ENCODE measurements at regions not wholly inside any gene's neighbourhood (a gene's known extent, or its start where the extent isn't known, plus 50 kb on each side); places are given as distances from the start of the nearest gene placed in this dataset.

DNA sequence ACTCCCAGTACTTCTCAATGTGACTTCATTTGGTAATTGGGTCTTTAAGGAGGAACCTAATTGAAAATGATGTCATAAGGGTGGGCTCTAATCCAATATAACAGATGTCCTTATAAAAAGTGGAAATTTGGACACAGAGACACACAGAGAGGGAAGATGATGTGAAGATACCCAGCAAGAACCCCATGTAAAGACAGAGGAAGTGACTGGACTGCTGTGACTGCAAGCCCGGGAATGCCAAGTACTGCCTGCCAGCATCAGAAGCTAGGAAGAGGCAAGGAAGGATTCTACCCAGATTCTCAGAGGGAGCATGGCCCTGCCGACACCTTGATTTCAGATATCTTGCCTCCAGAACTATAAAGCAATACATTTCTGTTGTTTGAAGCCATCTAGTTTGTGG, 239.3 kb downstream of the KCTD12 start:
- DNase-seq, result no peak

DNA sequence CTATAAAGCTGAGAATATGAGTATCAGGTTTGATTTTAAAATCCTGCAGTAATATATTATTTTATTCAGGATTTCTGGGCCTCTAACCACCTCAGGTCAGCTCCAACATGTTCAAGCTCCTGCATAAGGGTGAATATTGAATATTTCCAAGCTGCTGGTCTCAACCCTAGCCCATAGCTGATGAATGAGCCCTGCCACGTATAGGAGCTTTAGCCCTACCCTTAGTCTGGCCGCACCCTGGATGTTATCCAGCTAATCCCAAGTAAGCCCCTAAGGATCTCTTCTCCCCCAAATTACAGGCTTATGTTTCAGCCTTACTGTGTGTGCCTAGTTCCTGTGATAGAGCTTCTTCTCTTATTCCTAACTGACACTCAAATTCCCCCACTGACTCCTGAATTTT, 240.6 kb downstream of the KCTD12 start:
- DNase-seq, result no peak

DNA sequence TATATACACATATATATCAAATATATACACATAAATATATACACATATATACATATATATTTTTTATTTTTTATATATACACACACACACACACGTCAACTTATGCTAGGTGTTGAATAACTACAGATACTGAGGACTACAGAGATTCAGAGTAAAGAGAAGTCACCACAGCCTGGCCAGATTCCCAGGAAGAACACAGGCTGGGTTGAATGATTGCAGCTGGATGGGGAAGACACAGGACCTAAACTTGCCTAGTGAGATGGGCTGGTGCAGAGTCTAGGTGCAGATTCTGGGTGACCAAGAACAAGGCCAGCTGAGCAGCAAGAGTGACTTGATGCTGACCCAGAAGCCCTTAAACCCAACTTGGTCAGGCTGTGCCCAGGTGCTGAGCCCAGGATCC, 241.3 kb downstream of the KCTD12 start:
- no peak for DNase-seq

DNA sequence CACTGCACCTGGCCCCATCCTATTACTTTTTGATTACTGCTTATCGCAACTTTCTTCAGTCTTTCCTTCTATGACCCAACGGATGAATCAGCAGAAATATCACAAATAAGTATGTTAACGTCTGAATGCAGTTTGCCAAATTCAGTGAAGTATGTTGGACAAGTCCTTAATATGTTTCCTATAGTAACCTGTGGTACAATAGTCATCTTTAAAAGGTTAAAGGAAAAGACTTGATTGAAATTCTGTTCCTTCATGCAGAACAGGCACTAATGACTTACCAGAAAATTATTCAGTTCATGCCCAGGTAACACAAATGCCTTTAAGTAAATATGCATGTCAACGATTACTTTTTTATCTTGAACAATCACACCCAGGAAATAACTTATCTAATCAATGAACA, 242.6 kb downstream of the KCTD12 start:
- no peak for DNase-seq

DNA sequence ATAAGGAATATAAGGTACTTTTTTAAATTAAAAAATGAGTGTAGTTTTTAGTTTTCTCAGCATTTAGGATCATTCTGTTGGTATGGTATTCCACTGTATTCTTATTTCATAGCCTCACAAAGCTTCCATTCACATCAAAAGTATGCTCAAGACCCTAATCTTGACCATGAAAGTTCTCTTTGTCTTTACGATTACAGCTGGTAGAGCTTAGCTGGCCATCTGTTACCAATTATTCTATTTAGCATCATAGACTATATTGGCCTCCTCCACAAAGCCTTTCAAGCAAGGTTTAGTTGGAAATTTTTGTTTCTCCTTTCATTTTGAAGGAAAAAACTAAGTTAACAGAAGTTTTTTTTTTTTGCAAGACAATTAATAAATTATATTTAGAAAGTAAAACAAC, 245.1 kb downstream of the KCTD12 start:
- no peak for DNase-seq

DNA sequence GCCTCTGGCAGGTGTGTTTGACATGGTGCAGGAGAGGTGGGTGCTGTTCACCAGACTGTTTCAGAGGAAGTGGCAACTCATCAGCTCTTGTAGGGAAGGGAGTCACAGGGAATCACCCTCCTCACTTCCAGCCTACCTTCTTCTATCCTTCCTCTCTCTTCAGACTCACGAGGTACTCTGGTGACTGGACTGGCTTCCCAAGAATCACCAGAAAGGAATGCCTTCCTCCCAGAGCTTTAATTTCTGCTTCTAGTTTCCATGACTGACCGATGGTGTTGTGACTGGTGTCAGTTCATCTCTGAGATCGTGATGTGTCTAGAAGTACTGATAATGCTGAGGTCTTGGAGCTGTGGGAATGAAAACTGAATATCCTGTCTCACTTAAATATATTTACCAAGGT, 247.3 kb downstream of the KCTD12 start:
- DNase-seq, result no peak

DNA sequence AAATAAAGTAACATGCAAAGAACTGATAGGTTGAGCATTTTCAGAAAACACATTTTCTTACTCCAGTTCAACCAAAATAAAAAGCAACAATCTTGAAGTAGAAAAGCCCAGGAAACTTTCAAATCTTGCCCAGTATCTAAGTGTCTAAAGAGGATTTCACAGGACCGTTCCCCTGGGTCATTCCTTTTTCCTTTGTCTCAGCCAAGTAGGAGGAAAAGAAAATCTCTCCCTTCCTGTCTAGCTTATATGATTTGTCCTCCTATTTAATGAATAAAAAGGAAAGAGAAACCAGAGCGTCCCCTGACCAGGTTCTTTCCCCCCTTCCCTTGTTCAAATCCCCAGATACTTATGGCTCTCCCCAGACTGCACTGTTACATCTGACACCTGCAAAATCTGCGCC, 248.0 kb downstream of the KCTD12 start:
- no peak for DNase-seq

DNA sequence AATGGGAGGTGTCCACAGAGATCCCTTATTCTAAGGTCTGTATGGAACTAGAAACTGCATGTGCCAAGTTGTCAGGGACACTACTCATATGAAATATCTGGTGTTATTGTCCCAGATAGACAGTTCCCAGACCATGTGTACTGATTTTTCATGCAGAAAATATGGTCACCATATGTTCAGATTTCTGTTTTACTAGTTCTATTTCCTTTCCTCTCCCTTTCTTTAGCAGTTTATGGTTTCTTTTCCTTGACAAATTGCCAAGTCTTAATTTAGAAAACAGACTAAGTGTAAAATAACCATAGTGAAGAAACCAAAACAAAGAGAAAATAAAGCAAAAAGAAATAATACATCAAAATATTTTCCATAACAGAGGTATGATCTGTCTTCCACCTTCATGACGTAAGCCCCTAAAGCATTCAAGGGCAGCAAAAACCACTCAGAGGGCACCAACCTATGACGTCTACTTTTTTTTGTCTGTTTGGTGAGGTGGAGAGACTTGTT, 248.5 kb downstream of the KCTD12 start:
- DNase-seq, result no peak

DNA sequence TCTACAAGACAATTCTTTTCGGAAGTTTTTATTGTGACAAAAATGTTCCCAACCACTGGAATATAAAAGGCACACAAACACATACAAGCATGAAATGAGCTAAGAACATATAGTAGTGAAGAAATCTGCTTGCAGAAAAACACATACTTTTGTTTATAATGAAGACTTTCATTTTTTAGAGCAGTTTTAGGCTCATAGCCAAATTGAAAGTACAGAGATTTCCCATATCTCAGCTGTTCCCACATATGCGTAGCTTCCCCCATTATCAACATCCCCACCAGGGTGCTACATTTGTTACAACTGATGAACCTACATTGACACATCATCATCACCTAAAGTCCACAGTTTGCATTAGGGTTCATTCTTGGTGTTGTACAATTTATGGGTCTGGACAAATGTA, 249.4 kb downstream of the KCTD12 start:
- DNase-seq, result no peak

DNA sequence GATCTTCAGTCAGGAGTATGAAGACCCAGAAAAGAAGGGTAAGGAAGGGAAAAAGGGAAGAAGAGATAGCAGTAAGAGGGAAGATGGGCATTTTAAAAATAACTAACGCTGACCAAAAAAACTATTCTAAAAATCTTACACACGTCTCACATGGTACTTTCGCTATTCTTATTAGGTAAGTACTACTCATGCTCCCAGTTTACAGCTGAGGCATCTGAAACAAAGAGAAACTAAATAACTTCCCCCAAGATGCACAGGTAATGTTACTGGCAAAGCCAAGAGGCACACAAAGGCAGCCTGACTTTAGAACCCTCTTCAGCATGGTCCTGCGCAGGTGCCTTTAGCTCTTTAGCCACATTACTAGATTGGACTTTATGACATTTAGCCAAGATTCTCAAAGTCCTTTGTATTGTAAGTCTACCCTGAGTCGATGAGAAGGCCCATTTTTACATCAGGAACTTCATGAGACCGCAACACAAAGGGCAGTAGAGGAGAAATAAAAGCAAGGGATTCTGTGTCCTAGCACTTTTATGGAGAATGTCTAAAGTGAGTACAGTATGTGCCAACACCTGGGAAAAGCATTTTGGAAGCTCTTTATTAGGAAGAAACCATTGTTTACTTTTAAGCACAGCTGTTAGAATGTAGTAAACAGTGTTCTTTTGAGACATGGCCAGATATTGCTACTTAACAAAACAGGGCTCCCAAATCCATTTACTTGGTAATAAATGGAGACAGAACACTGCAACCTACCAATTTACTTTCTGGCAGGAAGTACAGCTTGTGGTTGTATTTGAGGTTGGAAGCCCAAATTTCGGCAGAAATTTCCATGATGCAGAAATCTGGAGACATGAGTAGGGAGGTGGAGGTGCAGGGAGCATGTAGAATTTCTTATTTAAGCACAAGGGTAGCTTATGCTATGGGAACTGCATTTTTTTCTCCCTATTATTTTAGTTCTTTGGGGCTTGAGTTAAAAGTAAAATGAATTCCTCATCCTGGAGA, 250.7 kb downstream of the KCTD12 start:
- no peak for DNase-seq

DNA sequence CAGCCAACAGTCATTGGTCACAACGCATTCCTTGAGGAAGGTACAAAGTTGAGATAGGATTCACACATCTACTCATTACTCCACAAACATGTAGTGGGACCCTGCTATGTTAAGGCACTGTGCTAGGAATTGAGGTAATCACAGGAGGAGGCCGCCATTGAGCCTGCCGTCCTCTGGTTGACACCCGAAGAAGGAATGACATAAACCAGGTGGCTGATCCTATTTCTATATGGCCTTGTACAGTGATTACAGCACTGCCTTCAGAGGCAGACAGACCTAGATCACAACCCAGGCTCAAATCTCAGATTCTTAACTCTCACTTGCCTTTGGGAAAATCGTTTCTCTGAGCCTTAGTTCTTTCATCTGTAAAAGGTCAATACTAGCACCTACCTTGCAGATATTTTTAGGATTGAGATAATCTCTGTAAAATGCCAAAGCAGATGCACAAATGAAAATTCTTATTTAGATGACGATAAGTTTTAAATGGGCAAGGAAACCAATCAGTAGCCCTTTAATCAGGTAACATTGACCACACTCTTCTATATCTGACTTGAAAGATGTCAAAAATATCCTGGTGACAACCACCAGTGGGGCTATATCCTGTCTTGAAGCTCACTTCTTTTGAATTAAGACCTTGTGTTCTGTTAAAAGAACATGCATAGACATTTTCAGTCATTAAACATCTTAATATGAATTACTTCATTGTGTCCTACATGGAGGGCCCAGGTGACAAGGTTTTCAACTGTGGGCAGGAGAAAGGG, 251.6 kb downstream of the KCTD12 start:
- no peak for DNase-seq

DNA sequence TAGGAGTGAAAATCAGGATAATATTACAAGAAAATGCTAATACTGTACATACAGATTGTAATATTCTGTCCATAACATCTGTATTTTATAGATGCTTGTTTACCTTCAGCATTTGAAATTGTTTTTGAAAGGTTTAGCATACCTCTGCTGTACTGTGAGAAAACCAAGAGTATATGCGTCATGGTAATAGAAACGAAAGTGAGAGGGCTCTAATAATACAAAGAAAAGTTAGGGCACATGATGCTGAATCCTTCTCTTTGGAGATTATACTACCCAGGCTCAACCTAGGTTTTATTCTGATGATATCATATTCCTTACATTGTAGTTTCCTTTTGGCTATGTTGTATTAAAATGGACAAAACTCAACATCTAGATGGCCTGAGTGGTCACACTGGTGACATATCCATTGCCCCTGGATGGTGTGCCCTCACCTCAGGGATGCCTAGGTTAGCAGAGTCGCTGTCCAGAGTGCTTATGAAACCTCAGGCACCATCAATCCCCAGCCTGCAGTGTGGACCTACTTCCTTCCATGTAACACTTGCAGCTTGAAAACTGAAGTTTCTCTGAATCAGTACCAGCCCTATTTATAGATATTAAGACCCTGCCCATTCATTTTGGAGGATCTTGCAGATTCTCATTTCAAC, 253.7 kb downstream of the KCTD12 start:
- DNase-seq, result no peak

DNA sequence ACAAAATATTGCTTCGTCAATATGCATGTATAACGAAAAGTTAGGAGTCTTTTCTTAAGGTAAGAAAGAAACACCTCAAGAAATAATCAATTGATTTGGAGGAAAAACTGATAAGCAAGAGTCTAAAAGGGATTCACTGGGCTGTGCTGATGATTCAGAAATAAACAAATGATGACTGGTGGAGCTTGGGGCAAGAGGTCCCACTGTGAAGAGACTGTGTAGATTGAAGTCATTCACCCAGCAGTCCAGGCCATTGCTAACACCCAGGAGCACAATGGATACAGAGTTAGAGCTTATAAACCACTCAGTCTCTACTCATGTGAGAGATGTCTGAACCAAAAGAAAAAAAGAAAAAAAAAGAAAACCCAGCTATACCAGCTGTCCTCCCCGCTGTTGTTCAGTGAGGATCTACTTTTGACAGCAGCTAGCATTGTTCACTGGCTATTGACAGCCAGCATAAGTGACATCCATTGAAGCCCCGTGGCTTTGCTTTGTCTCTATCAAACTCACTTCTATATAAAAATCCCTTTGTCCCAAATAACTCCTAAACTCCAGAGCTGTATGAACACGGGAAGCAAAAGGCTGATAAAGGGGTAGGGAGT, 255.5 kb downstream of the KCTD12 start:
- no peak for DNase-seq

DNA sequence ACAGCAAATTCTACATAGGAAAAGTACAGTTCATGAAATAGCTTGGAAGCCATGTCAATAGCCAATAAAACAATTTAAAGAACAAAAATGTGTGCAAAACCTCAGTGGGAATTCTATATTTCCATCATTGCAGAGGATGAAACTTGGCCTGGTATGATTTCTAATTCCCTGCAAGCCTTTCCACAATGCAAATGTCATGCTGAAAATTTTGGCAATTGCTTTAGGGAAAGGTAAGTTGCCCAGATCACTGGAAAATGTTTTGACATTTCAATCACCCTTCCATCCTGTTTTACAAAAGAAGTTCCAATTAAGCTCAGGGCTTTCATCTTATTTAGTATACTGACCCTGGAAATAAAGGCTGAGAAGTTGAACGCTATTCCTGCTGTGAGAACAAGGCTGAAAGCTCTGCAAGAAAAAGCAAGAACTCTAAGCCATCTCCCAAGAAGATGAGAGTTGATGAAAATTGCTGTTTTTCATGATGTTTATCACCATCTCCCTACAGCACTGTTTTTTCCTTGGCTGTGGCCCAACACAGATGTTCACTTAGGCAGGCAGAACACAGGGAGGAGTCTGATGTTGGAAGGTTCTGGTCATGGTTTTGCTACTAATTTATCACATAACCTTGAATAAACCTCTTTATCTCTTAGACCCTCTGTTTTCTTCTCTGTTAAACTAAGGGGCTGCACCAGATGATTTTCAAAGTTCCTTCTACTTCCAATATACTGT, 263.7 kb downstream of the KCTD12 start:
- no peak for DNase-seq

DNA sequence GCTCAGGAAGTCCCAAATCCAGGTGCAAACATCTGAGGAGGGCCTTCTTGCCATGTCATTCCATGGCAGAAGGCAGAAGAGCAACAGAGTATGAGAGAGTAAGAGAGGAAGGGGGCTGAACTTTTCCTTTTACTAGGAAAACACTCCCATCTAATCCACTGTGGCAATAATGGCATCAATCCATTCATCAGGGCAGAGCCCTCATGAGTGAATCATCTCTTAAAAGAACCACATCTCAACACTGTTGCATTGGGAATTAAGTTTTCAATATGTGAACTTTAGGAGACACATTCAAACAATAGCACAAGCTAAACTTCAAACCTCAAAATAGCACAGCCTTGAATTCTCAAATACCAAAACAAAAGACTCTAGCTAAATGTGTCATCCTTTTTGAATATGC, 264.5 kb downstream of the KCTD12 start:
- DNase-seq, result no peak

DNA sequence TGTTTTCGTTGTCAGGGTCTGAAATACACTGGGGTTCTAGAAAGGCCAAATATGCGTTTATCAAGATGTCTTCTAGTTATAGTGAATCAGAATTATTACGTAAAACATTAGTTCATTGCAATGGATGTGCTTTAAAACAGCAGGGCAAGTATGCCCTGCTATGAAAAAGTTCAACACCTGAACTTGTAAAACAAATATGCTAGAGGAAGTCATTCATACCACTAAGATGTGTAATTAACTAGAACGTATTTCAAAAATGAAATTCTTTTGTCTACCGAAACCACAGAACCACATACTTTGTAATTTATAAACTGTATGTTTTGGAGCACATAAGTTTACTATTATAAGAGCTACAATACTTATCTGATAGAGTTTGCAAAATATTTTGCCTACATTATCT, 266.2 kb downstream of the KCTD12 start:
- DNase-seq, result no peak

DNA sequence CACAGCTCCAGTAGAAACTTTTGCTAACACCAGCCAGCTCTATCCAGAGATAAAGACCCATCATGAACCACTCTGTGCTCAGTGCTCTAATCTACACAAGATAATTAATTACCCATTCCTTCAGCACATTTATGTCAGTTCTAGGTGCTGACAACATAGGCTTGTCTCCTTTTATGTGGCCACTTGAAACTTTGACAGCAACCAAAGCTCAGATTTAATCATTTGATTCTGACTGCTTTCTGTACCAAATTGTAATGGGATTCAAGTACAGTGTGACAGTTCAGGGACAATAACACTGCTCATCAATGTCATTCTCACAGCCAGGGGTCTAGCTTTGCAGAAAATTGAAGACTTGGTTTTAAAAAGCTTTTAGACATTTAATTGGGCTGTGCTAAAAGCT, 266.6 kb downstream of the KCTD12 start:
- no peak for DNase-seq

DNA sequence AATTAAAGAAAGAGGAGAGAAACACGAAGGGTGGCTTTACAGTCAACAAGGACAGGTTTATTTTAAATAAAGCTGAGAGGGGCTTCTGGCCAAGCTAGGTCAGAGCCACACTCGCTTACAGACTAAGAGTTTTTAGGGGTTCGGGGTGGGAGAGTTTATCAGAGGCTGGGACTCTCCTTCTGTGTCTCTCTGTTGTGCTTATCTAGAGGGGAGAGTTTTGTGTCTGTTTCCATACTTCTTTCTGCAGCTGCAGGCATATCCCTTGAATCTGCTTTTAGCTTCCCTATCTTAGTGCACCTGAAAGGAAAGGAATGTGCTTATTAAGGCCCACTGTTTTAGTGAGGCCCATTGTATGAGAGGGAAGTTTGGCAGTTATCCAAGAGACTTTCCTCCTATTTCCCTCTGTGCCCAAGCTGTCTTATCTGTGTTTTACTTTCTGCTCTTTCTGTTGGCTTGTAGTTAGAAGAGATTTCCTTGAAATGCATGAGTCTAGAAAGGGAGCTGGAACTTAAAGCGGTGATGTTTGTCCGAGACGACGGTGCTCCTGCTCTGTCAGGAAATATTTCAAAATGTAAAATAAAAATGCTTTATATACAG, 275.3 kb downstream of the KCTD12 start:
- DNase-seq, result no peak

DNA sequence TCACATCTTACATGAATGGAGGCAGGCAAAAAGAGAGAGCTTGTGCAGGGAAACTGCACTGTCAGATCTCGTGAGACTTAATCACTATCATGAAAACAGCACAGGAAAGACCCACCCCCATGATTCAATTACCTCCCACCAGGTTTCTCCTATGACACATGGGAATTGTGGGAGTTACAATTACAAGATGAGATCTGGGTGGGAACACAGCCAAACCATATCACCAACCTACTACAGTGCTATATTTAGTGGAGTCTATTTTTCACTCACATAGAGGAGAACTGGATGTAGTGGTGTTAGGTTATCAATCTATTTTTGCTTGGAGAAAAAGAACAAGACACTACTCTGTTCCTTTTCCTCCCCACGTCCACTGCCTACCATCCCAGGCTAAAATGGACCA, 276.6 kb downstream of the KCTD12 start:
- DNase-seq, result no peak

DNA sequence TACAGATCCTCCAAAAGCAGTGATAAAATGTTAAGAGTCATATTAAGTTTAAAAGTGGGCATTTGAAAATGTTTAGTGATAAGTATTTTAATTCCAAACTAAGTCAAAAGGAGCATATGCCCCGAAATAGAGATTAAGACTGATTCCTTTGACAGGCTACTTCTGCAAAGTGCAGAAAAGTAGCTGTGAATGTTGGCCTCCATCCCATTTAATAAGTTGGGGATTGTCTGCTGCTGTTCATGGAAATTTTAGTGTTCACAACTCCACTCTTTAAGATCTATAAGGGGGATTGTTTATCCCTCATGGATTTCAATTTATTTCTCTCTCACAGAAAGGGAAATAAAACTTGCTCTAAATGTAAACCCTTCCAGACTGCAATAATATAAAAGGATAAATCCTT, 278.3 kb downstream of the KCTD12 start:
- no peak for DNase-seq

DNA sequence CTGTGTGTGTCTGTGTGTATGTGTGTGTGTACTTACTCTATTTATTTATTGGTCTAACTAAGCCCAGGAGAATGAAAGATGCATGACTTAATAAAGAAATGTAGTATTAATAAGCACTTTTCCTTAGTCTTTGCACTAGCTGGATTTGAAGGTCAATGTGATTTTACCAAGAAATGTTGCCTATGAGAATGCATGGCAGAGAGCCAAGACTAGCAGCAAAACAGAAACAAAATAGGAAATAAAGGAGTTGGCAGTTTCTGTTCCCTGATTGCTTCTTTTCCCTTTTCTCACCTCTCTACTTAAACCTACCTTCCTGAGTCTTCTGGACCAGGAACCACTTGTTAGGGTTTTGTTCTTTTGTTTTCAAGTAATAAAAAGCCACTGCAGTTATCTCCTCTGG, 286.1 kb downstream of the KCTD12 start:
- DNase-seq, result no peak

DNA sequence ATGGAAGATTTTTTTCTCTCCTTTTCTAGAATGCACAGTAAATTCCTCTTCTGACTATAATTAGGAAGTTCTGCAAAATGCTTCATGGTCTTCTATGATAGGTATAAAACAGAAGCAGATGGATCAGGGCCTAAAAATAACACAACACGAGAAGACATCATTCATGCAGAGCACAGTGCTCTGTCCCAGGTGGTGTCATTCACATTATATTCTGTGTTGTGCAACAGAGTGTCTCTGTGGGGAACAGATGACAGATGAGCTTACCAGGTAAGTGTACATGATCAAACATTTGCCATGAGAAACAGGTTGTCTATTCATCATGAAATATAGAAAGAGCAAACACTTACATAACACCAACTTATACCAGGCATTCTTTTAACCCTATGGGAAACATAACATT, 288.3 kb downstream of the KCTD12 start:
- no peak for DNase-seq

Data from bone marrow (tissue), 2 donors.